H1 (cell line): ENCODE measurements at regions not wholly inside any gene's neighbourhood (a gene's known extent, or its start where the extent isn't known, plus 50 kb on each side); places are given as distances from the start of the nearest gene placed in this dataset.

Experiments used
- EP300 ChIP-seq, 2 experiments: IDR thresholded peaks; 1 replicate in 1 of 2; 2 replicates in 1 of 2; pipeline ENCODE4 v1.6.1; 2011 to 2012; ENCODE audit warnings: low read depth in 2 of 2, low read length in 2 of 2, mild to moderate bottlenecking in 2 of 2, borderline replicate concordance in 1 of 2, inconsistent platforms in 1 of 2, moderate library complexity in 1 of 2
- FOSL1 ChIP-seq: IDR thresholded peaks from 2 replicates; pipeline ENCODE4 v1.6.1; 2011; ENCODE audit warnings: mild to moderate bottlenecking, low read depth, low read length, moderate library complexity; ENCODE audit not compliant: insufficient read depth
- SP1 ChIP-seq: IDR thresholded peaks from 2 replicates; pipeline ENCODE4 v1.6.1; 2011; ENCODE audit warnings: low read depth, low read length
- SRF ChIP-seq: IDR thresholded peaks from 2 replicates; pipeline ENCODE4 v1.6.1; 2011; ENCODE audit warnings: mild to moderate bottlenecking, low read depth, low read length, moderate library complexity
- SUZ12 ChIP-seq: fragments of 200-600 bp; sonication (generic); IDR thresholded peaks from 2 replicates; pipeline ENCODE4 v1.6.1; 2012; ENCODE audit warnings: mild to moderate bottlenecking, inconsistent platforms, low read length, moderate library complexity, mixed read lengths
- TBP ChIP-seq: IDR thresholded peaks from 2 replicates; pipeline ENCODE4 v1.6.1; 2011; ENCODE audit warnings: low read depth, low read length, improper control_type of control experiment
- YY1 ChIP-seq: IDR thresholded peaks from 2 replicates; pipeline ENCODE4 v1.6.1; 2011; ENCODE audit warnings: low read depth, mild to moderate bottlenecking, low read length

DNA sequence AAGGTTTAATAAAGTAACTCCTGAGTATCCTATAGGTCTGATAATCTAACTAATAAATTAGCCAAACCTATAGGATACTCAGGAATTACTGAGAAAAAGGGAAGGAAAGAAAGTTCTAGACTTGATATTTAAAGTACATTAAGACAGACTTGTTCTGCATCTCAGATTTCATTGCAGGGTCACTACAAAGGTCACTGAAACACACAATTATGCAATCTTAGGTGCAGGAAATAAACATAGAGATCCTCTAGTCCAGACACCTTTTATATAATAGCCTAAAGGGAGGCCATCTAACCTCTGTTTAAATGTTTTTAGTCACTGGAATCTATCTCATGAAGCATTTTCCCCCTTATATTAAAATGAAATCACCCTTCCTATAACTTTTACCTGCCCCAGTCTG, 1215.7 kb downstream of the MAT2B start (continued):
- TF ChIP-seq YY1 = no peak
- no peak for TF ChIP-seq EP300 (IDR thresholded peaks at IDR 0.05; ENCODE audit: borderline replicate concordance in 1 of 2, low read depth in 2 of 2, low read length in 2 of 2)
- no peak for TF ChIP-seq SUZ12
- no peak for TF ChIP-seq SP1
- no peak for TF ChIP-seq FOSL1
- TF ChIP-seq SRF = no peak
- TF ChIP-seq TBP = no peak
